Common myeloid progenitor, CD34-positive (primary cell): ENCODE measurements at regions not wholly inside any gene's neighbourhood (a gene's known extent, or its start where the extent isn't known, plus 50 kb on each side); places are given as distances from the start of the nearest gene placed in this dataset.
"Not testable (repeated sequence)": the region's sequence is repeated elsewhere in the genome, so short reads cannot be mapped to it uniquely, and the experiment has no call there.

ENCODE experiments used
- CTCF ChIA-PET: fragments of 350-600 bp; sonication (Branson Sonifier 250); formaldehyde crosslinking; loops from one replicate; lab custom pipeline; 2021; ENCODE audit warnings: antibody characterized with exemption; lab: Charles Lee
- POLR2A ChIA-PET: fragments of 350-600 bp; sonication (Branson Sonifier 250); formaldehyde crosslinking; loops from one replicate; lab custom pipeline; 2021; ENCODE audit warnings: antibody characterized with exemption; lab: Charles Lee
- DNase-seq, 3 donors: peaks; one replicate each; pipeline versions ENCODE4 v3.0.0 to v3.0.0-alpha.2; 2013
- H3K27ac ChIP-seq, 2 experiments: 1 replicate in 1 of 2; 2 replicates in 1 of 2; pipeline ENCODE4 v1.7.0; 2013; ENCODE audit warnings: inconsistent platforms in 2 of 2, low read length in 2 of 2, mild to moderate bottlenecking in 2 of 2, low read depth in 1 of 2, moderate library complexity in 1 of 2; ENCODE audit not compliant: severe bottlenecking in 2 of 2, insufficient read depth in 1 of 2, poor library complexity in 1 of 2
- H3K27me3 ChIP-seq, 5 experiments: replicated peaks in 2 of 5; 1 replicate in 3 of 5; 2 replicates in 2 of 5; pipeline versions ENCODE4 v1.6.1 to v1.7.0; 2013; ENCODE audit warnings: low read length in 4 of 5, mild to moderate bottlenecking in 2 of 5, moderate library complexity in 2 of 5, inconsistent platforms in 1 of 5; ENCODE audit not compliant: insufficient read depth in 5 of 5, control insufficient read depth in 4 of 5
- H3K36me3 ChIP-seq, 4 experiments: 1 replicate in 2 of 4; 2 replicates in 2 of 4; pipeline versions ENCODE4 v1.6.1 to v1.7.0; 2013; ENCODE audit warnings: low read length in 3 of 4, control low read depth in 1 of 4, mild to moderate bottlenecking in 1 of 4; ENCODE audit not compliant: control insufficient read depth in 4 of 4, insufficient read depth in 4 of 4
- H3K4me1 ChIP-seq, 4 experiments: 1 replicate in 3 of 4; 2 replicates in 1 of 4; pipeline versions ENCODE4 v1.6.1 to v1.7.1; 2013; ENCODE audit warnings: low read length in 3 of 4, mild to moderate bottlenecking in 3 of 4, control low read depth in 1 of 4, inconsistent platforms in 1 of 4, moderate library complexity in 1 of 4; ENCODE audit not compliant: control insufficient read depth in 4 of 4, insufficient read depth in 4 of 4; ENCODE audit errors: control extremely low read depth in 1 of 4
- H3K4me3 ChIP-seq, 7 experiments: 1 replicate in 4 of 7; 2 replicates in 3 of 7; pipeline versions ENCODE4 v1.5.1 to v1.7.0; 2013; ENCODE audit warnings: mild to moderate bottlenecking in 7 of 7, low read length in 6 of 7, moderate library complexity in 6 of 7, inconsistent platforms in 2 of 7, low read depth in 2 of 7, control low read depth in 1 of 7; ENCODE audit not compliant: insufficient read depth in 4 of 7, control insufficient read depth in 1 of 7; ENCODE audit errors: extremely low read depth in 1 of 7
- H3K9me3 ChIP-seq, 5 experiments: 1 replicate in 4 of 5; 2 replicates in 1 of 5; pipeline versions ENCODE4 v1.6.1 to v1.7.1; 2013; ENCODE audit warnings: low read length in 4 of 5, mild to moderate bottlenecking in 2 of 5, inconsistent platforms in 1 of 5, low read depth in 1 of 5, moderate library complexity in 1 of 5; ENCODE audit not compliant: control insufficient read depth in 4 of 5, insufficient read depth in 2 of 5; ENCODE audit errors: control extremely low read depth in 1 of 5
- WGBS: methylation state at CpG from one replicate; pipeline ENCODE4 v1.1.5; 2013; ENCODE audit not compliant: insufficient coverage; 5-methylcytosine and 5-hydroxymethylcytosine counted together

GRCh38 chr15:56792211-56792610 is 58.9 kb upstream of the ZNF280D start:
- POLR2A ChIA-PET, result no interaction called here
- Histone ChIP-seq H3K4me1 (no peaks in the 10 kb centered on the region), H3K4me3 (no peak overlapping the region), H3K27ac (no peak overlapping the region), H3K9me3 (peaks cover 0 to 13% (median 0%) of the 10 kb centered on the region in 5 experiments), H3K27me3 (no peaks in the 10 kb centered on the region), H3K36me3 (no peaks in the 10 kb centered on the region)
- WGBS, result 100% methylated on average over 2 of the region's 4 CpGs
- no peak for DNase-seq
- CTCF ChIA-PET, result no interaction called here

GRCh38 chr15:56791521-56791920 is 58.2 kb upstream of the ZNF280D start:
- H3K4me1 ChIP-seq, DNase-seq, H3K4me3 ChIP-seq, H3K27me3 ChIP-seq, H3K36me3 ChIP-seq, POLR2A ChIA-PET, H3K27ac ChIP-seq: not testable (repeated sequence)
- WGBS, result 100% methylated on average over 1 of the region's 1 CpG
- CTCF ChIA-PET, result interaction anchor here (0.7 kb wide), 1 partner anchor 14 kb away, joined by 3 read pairs; no protein-coding TSS in a partner anchor
- peaks cover 0 to 13% (median 0%) of the 10 kb centered on the region in 5 experiments for H3K9me3 ChIP-seq

GRCh38 chr15:56788359-56788758 is 55.0 kb upstream of the ZNF280D start:
- POLR2A ChIA-PET, result no interaction called here
- no peaks in the 10 kb centered on the region for H3K36me3 ChIP-seq
- H3K9me3 ChIP-seq, result peaks cover 0 to 16% (median 3%) of the 10 kb centered on the region in 5 experiments
- no peak overlapping the region for H3K27ac ChIP-seq
- CTCF ChIA-PET, result no interaction called here
- no peak overlapping the region for H3K4me3 ChIP-seq
- H3K4me1 ChIP-seq, result no peaks in the 10 kb centered on the region
- no peaks in the 10 kb centered on the region for H3K27me3 ChIP-seq
- 100% methylated on average over 1 of the region's 2 CpGs for WGBS
- no peak for DNase-seq

GRCh38 chr15:56786966-56787365 is 53.7 kb upstream of the ZNF280D start:
- H3K27ac ChIP-seq, result no peak overlapping the region
- H3K36me3 ChIP-seq, result no peaks in the 10 kb centered on the region
- no peaks in the 10 kb centered on the region for H3K4me1 ChIP-seq
- DNase-seq, result no peak
- POLR2A ChIA-PET, result no interaction called here
- CTCF ChIA-PET, result no interaction called here
- WGBS, result 100% methylated on average over 1 of the region's 5 CpGs
- H3K27me3 ChIP-seq, result no peaks in the 10 kb centered on the region
- peaks cover 0 to 22% (median 3%) of the 10 kb centered on the region in 5 experiments for H3K9me3 ChIP-seq
- no peak overlapping the region for H3K4me3 ChIP-seq

DNA sequence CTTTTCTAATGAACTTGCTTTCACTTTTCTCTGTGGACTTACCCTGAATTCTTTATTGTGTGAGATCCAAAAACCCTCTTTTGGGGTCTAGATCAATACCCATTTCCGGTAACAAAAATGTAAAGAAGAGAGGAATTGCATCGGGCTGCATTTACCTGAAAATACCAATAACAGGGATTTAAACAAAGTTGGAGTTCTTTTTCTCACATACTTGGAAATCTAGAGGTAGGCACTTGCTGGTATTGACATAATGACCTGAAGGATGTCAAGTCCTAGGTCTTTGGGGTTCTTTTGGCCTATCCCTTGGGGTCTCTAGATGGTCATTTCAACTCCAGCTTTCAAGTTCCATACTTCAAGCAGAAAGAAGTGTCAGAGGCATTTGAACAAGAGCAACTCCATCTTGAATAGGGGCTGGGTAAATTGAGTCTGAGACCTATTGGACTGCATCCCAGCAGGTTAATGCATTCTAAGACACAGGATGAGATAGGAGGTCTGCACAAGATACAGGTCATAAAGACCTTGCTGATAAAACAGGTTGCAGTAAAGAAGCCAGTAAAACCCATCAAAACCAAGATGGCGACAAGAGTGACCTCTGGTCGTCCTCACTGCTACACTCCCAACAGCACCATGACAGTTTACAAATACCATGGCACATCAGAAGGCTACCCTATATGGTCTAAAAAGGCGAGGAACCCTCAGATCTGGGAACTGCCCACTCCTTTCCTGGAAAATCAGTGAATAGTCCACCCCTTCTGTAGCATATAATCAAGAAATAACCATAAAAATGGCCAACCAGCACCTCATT is 50.8 kb upstream of the ZNF280D start:
- Histone ChIP-seq H3K4me3 (no peak overlapping the region), H3K27ac (no peak overlapping the region), H3K27me3 (no peaks in the 10 kb centered on the region), H3K36me3 (no peaks in the 10 kb centered on the region), H3K9me3 (peaks cover 0 to 23% (median 11%) of the 10 kb centered on the region in 5 experiments), H3K4me1 (peaks cover 0 to 7% (median 0%) of the 10 kb centered on the region in 4 experiments)
- DNase-seq, result no peak
- ChIA-PET POLR2A (no interaction called here), CTCF (no interaction called here)
- WGBS, result 94% methylated on average over 4 of the region's 5 CpGs

- peaks cover 0 to 7% (median 0%) of the 10 kb centered on the region in 4 experiments for H3K4me1 ChIP-seq
- H3K9me3 ChIP-seq, result peaks cover 0 to 21% (median 11%) of the 10 kb centered on the region in 5 experiments
- POLR2A ChIA-PET, result no interaction called here
- no peaks in the 10 kb centered on the region for H3K36me3 ChIP-seq
- no peak overlapping the region for H3K27ac ChIP-seq
- no peak for DNase-seq
- no peaks in the 10 kb centered on the region for H3K27me3 ChIP-seq
- no peak overlapping the region for H3K4me3 ChIP-seq
- WGBS, result 98% methylated on average over 6 of the region's 7 CpGs
- CTCF ChIA-PET, result interaction anchor here (1.5 kb wide), 1 partner anchor 23 kb away, joined by 3 read pairs; no protein-coding TSS in a partner anchor
Observed at GRCh38 chr15:56783156-56783856, 50.0 kb upstream of the ZNF280D start.
